ENCODE measurements at regions not wholly inside any gene's neighbourhood (a gene's known extent, or its start where the extent isn't known, plus 50 kb on each side); places are given as distances from the start of the nearest gene placed in this dataset.
"Not testable (repeated sequence)": the region's sequence is repeated elsewhere in the genome, so short reads cannot be mapped to it uniquely, and the experiment has no call there.

- H2AFZ ChIP-seq (ENCODE audit: low read length); H3K27ac ChIP-seq (ENCODE audit: extremely low read length, insufficient read depth, low read length); FAIRE-seq; BruUV-seq (replicated peaks); H3K79me2 ChIP-seq (ENCODE audit: insufficient read depth, low read length); H3K4me3 ChIP-seq (replicated peaks in 1 of 3; ENCODE audit: insufficient read depth in 1 of 3, low read depth in 2 of 3, low read length in 3 of 3); H3K27me3 ChIP-seq (ENCODE audit: control insufficient read depth in 1 of 2, insufficient read depth in 2 of 2, low read length in 2 of 2); H4K20me1 ChIP-seq (ENCODE audit: insufficient read depth, low read length); H3K36me3 ChIP-seq (replicated peaks in 1 of 2; ENCODE audit: control insufficient read depth in 1 of 2, insufficient read depth in 2 of 2, low read length in 2 of 2); intact Hi-C loops (cut with micrococcal nuclease; ENCODE audit: unreplicated experiment); in situ Hi-C loops (cut with HindIII; ENCODE audit: extremely low pct_ligation_motif_present, low pct_unique_long_range_greater_than_20kb); H3K9ac ChIP-seq (ENCODE audit: insufficient read depth, low read depth, low read length); DNase-seq (ENCODE audit: low spot score); H3K4me1 ChIP-seq (ENCODE audit: insufficient read depth, low read length); ATAC-seq; H3K4me2 ChIP-seq (ENCODE audit: low read depth, low read length); CTCF ChIA-PET (ENCODE audit: low intra/inter-chr PET ratio, low total read pairs); POLR2A ChIA-PET: not testable (repeated sequence)
- 70% methylated on average over 8 of the region's 21 CpGs for WGBS (ENCODE audit: low lambda C conversion rate)
- H3K9me3 ChIP-seq (ENCODE audit: low read length) = peaks cover 18% of the 10 kb centered on the region
Measured at GRCh38 chr1:76699646-76700045, 167.6 kb upstream of the ST6GALNAC5 start.

- ATAC-seq; CTCF ChIA-PET (ENCODE audit: low intra/inter-chr PET ratio, low total read pairs); H3K4me1 ChIP-seq (ENCODE audit: insufficient read depth, low read length); intact Hi-C loops (cut with micrococcal nuclease; ENCODE audit: unreplicated experiment); H3K9ac ChIP-seq (ENCODE audit: insufficient read depth, low read depth, low read length); DNase-seq (ENCODE audit: low spot score); FAIRE-seq; H3K36me3 ChIP-seq (replicated peaks in 1 of 2; ENCODE audit: control insufficient read depth in 1 of 2, insufficient read depth in 2 of 2, low read length in 2 of 2); BruUV-seq (replicated peaks); H3K79me2 ChIP-seq (ENCODE audit: insufficient read depth, low read length); H3K4me2 ChIP-seq (ENCODE audit: low read depth, low read length); H3K4me3 ChIP-seq (replicated peaks in 1 of 3; ENCODE audit: insufficient read depth in 1 of 3, low read depth in 2 of 3, low read length in 3 of 3); H3K27ac ChIP-seq (ENCODE audit: extremely low read length, insufficient read depth, low read length); in situ Hi-C loops (cut with HindIII; ENCODE audit: extremely low pct_ligation_motif_present, low pct_unique_long_range_greater_than_20kb); H3K27me3 ChIP-seq (ENCODE audit: control insufficient read depth in 1 of 2, insufficient read depth in 2 of 2, low read length in 2 of 2); H4K20me1 ChIP-seq (ENCODE audit: insufficient read depth, low read length); POLR2A ChIA-PET; H2AFZ ChIP-seq (ENCODE audit: low read length): not testable (repeated sequence)
- WGBS (ENCODE audit: low lambda C conversion rate) = 60% methylated on average over 1 of the region's 12 CpGs
- H3K9me3 ChIP-seq (ENCODE audit: low read length) = peaks cover 16% of the 10 kb centered on the region
Measured at GRCh38 chr1:76700200-76700599, 167.1 kb upstream of the ST6GALNAC5 start.

GRCh38 chr1:76705560-76705959 lies 161.7 kb upstream of the ST6GALNAC5 start:
- H3K4me1 ChIP-seq (ENCODE audit: insufficient read depth, low read length) = no peaks in the 10 kb centered on the region
- CTCF ChIA-PET (ENCODE audit: low intra/inter-chr PET ratio, low total read pairs) = no interaction called here
- H3K27ac ChIP-seq (ENCODE audit: extremely low read length, insufficient read depth, low read length) = no peak overlapping the region
- no peak for FAIRE-seq
- no peak for ATAC-seq
- WGBS (ENCODE audit: low lambda C conversion rate) = 0% methylated on average over 4 of the region's 4 CpGs
- H3K79me2 ChIP-seq (ENCODE audit: insufficient read depth, low read length) = no peaks in the 10 kb centered on the region
- DNase-seq (ENCODE audit: low spot score) = no peak
- intact Hi-C loops (cut with micrococcal nuclease; ENCODE audit: unreplicated experiment) (no loop called here), in situ Hi-C loops (cut with HindIII; ENCODE audit: extremely low pct_ligation_motif_present, low pct_unique_long_range_greater_than_20kb) (no loop called here)
- no peaks in the 10 kb centered on the region for H4K20me1 ChIP-seq (ENCODE audit: insufficient read depth, low read length)
- H3K36me3 ChIP-seq (replicated peaks in 1 of 2; ENCODE audit: control insufficient read depth in 1 of 2, insufficient read depth in 2 of 2, low read length in 2 of 2) = no peaks in the 10 kb centered on the region
- POLR2A ChIA-PET = no interaction called here
- H3K27me3 ChIP-seq (ENCODE audit: control insufficient read depth in 1 of 2, insufficient read depth in 2 of 2, low read length in 2 of 2) = no peaks in the 10 kb centered on the region
- H2AFZ ChIP-seq (ENCODE audit: low read length) = no peak overlapping the region
- peaks cover 39% of the 10 kb centered on the region for H3K9me3 ChIP-seq (ENCODE audit: low read length)
- TF ChIP-seq ZNF34 (CRISPR knock-in tag; IDR thresholded peaks at IDR 0.05; ENCODE audit: borderline replicate concordance) (no peak), NR2C2 (CRISPR knock-in tag; IDR thresholded peaks at IDR 0.05; ENCODE audit: borderline replicate concordance) (no peak)
- no peak overlapping the region for H3K4me3 ChIP-seq (replicated peaks in 1 of 3; ENCODE audit: insufficient read depth in 1 of 3, low read depth in 2 of 3, low read length in 3 of 3)
- no peak overlapping the region for H3K4me2 ChIP-seq (ENCODE audit: low read depth, low read length)
- H3K9ac ChIP-seq (ENCODE audit: insufficient read depth, low read depth, low read length) = no peak overlapping the region
- BruUV-seq (replicated peaks) = no TSS peak

Measured in HepG2 (cell line).